ENCODE measurements at regions not wholly inside any gene's neighbourhood (a gene's known extent, or its start where the extent isn't known, plus 50 kb on each side); places are given as distances from the start of the nearest gene placed in this dataset.

DNA sequence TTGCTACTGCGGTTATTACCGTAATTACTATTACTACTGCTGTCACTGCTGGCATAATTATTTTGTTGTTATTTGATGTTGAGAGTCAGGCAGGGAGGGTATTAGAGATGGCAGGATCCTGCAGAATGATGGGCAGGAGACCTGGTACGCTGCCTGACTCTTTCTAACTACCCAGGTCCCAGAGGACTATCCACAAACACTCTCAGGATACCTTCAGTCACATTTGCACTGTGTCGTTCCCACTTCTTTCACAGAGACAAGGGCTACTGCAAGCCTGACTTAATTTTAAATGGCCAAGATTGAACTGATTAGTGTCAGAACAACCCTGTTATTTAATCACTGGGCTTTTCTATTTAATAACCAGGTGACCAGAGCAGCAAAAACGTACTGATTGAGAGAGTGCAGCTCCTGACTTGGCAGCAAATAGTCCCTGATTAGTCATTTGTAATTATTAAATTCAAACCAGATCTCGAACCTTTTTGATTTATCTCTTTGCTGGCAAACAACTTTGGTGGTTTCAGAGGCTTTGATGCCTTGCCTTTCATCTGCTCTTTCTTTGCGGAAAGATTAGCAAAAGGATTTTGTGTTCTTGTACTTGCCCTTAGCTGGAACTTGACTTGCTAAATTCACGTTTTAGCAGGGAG lies 88.8 kb upstream of the ARHGEF3 start:
- TF ChIP-seq POLR2A (IDR thresholded peaks at IDR 0.05; ENCODE audit: low read length) (no peak), EP300 (IDR thresholded peaks at IDR 0.05) (no peak), RAD21 (conservative IDR thresholded peaks at IDR 0.05 in 1 of 2, IDR thresholded peaks at IDR 0.05 in 1 of 2) (no peak), PHF8 (IDR thresholded peaks at IDR 0.05; ENCODE audit: borderline replicate concordance, low read depth) (no peak), RFX5 (IDR thresholded peaks at IDR 0.05) (no peak), CBX2 (IDR thresholded peaks at IDR 0.05; ENCODE audit: borderline replicate concordance, low read depth) (no peak), ZFP36 (IDR thresholded peaks at IDR 0.05; ENCODE audit: borderline replicate concordance, partially characterized antibody) (no peak), RARB (CRISPR knock-in tag; IDR thresholded peaks at IDR 0.05) (no peak), MYC (IDR thresholded peaks at IDR 0.05; ENCODE audit: borderline replicate concordance, low read length) (no peak)
- TF ChIP-seq, protein P1, sequence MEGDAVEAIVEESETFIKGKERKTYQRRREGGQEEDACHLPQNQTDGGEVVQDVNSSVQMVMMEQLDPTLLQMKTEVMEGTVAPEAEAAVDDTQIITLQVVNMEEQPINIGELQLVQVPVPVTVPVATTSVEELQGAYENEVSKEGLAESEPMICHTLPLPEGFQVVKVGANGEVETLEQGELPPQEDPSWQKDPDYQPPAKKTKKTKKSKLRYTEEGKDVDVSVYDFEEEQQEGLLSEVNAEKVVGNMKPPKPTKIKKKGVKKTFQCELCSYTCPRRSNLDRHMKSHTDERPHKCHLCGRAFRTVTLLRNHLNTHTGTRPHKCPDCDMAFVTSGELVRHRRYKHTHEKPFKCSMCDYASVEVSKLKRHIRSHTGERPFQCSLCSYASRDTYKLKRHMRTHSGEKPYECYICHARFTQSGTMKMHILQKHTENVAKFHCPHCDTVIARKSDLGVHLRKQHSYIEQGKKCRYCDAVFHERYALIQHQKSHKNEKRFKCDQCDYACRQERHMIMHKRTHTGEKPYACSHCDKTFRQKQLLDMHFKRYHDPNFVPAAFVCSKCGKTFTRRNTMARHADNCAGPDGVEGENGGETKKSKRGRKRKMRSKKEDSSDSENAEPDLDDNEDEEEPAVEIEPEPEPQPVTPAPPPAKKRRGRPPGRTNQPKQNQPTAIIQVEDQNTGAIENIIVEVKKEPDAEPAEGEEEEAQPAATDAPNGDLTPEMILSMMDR (IDR thresholded peaks at IDR 0.05): no peak
- TF ChIP-seq, protein P2, sequence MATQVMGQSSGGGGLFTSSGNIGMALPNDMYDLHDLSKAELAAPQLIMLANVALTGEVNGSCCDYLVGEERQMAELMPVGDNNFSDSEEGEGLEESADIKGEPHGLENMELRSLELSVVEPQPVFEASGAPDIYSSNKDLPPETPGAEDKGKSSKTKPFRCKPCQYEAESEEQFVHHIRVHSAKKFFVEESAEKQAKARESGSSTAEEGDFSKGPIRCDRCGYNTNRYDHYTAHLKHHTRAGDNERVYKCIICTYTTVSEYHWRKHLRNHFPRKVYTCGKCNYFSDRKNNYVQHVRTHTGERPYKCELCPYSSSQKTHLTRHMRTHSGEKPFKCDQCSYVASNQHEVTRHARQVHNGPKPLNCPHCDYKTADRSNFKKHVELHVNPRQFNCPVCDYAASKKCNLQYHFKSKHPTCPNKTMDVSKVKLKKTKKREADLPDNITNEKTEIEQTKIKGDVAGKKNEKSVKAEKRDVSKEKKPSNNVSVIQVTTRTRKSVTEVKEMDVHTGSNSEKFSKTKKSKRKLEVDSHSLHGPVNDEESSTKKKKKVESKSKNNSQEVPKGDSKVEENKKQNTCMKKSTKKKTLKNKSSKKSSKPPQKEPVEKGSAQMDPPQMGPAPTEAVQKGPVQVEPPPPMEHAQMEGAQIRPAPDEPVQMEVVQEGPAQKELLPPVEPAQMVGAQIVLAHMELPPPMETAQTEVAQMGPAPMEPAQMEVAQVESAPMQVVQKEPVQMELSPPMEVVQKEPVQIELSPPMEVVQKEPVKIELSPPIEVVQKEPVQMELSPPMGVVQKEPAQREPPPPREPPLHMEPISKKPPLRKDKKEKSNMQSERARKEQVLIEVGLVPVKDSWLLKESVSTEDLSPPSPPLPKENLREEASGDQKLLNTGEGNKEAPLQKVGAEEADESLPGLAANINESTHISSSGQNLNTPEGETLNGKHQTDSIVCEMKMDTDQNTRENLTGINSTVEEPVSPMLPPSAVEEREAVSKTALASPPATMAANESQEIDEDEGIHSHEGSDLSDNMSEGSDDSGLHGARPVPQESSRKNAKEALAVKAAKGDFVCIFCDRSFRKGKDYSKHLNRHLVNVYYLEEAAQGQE (IDR thresholded peaks at IDR 0.05): no peak
- TF ChIP-seq, protein P3, sequence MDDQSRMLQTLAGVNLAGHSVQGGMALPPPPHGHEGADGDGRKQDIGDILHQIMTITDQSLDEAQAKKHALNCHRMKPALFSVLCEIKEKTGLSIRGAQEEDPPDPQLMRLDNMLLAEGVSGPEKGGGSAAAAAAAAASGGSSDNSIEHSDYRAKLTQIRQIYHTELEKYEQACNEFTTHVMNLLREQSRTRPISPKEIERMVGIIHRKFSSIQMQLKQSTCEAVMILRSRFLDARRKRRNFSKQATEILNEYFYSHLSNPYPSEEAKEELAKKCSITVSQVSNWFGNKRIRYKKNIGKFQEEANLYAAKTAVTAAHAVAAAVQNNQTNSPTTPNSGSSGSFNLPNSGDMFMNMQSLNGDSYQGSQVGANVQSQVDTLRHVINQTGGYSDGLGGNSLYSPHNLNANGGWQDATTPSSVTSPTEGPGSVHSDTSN (IDR thresholded peaks at IDR 0.05): no peak
- TF ChIP-seq, protein P4, sequence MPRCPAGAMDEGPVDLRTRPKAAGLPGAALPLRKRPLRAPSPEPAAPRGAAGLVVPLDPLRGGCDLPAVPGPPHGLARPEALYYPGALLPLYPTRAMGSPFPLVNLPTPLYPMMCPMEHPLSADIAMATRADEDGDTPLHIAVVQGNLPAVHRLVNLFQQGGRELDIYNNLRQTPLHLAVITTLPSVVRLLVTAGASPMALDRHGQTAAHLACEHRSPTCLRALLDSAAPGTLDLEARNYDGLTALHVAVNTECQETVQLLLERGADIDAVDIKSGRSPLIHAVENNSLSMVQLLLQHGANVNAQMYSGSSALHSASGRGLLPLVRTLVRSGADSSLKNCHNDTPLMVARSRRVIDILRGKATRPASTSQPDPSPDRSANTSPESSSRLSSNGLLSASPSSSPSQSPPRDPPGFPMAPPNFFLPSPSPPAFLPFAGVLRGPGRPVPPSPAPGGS (IDR thresholded peaks at IDR 0.05): no peak
- TF ChIP-seq, protein P5, sequence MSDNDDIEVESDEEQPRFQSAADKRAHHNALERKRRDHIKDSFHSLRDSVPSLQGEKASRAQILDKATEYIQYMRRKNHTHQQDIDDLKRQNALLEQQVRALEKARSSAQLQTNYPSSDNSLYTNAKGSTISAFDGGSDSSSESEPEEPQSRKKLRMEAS (IDR thresholded peaks at IDR 0.05): no peak
